HG03108 (cell line): ENCODE measurements at regions not wholly inside any gene's neighbourhood (a gene's known extent, or its start where the extent isn't known, plus 50 kb on each side); places are given as distances from the start of the nearest gene placed in this dataset.
"Not testable (repeated sequence)": the region's sequence is repeated elsewhere in the genome, so short reads cannot be mapped to it uniquely, and the experiment has no call there.

Experiments used
- ATAC-seq: cut with Tn5 transposase; IDR thresholded peaks from one replicate; pipeline ENCODE4 v1.9.1; 2021; ENCODE audit warnings: moderate library complexity; ENCODE audit not compliant: unreplicated experiment

DNA sequence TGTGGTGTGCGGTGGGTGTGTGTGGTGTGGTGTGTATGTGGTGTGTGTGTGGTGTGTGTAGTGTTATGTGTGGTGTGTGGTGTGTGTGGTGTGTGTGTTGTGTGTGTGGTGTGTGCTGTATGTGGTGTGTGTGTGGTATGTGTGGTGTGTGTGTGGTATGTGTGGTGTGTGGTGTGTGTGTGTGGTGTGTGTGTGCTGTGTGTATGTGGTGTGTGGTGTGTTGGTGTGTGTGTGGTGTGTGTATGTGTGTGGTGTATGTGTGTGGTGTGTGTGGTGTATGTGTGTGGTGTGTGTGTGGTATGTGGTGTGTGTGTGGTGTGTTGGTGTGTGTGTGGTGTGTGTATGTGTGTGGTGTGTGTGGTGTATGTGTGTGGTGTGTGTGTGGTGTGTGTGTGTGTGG, 144.3 kb downstream of the HSD17B3 start:
- no peak for ATAC-seq

DNA sequence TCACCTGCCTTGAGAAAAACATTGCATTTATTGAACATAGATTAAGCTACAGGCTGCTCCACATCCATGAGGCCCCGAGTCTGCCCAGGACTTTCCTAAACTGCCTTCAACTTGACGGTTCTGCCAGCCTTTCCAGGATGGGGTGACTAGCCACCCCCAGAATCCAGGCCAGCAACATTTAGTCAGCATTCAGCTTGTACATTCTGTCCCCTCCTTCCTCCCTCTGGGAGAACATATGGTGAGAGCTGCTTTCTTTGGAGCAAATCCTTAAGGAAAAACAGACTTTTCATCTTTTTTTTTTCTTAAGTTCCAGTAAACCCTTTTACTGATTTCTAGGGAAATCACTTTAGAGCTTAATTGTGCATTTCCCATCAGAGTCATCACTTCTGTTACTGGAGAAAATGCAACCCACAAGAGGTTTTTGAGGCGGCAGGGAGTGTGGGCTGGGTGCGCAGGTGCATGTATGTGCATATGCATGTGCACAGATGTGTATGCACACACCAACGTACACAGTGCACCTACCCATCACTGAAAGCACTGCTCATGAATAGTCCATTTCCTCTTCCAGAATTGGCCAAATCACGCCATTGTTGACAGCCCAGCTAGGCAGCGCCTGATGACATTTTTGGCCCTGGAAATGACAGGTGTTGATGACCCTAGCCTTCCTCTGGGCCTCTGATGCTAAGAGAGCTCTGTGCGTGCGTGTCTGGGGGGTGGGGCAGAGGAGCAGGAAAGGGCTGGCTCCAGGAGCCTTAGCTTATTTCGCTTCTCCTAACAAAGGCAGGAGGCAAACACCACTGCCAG, 145.6 kb downstream of the HSD17B3 start:
- ATAC-seq = no peak

DNA sequence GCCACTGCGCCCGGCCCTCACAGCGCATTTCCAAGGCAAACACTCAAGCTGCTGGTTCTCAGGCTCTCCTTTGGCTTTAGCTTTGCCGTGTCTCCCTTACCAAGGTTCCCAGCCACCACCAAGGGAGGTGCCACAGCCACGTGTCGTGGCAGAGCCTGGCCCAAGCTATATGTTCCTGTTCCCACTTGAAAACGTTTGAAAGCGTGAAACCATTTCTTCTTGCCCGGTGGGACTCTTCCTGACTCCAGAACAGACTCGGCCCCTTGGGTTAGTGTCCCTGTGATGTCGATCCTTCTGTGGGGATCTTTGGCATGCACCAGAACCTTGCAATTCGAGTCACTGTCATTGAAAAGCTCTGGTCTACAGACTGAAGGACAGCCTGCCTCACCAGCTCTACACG, 147.9 kb downstream of the HSD17B3 start:
- ATAC-seq = no peak

DNA sequence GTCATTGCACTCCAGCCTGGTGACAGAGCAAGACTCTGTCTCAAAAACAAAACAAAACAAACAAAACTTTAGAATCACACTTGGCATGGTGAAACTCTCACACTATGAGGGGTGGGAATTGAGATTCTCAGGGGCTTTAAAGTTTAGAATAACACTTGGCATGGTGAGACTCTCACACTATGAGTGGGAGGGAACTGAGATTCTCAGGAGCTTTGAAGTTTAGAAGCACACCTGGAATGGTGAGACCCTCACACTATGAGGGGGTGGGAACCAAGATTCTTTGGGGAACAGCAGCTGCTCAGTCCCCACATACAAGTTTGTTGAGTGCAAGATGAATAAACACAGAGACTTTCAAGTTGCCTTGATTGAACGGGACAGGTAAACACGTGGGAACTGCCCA, 149.4 kb downstream of the HSD17B3 start:
- no peak for ATAC-seq

GRCh38 chr9:96150324-96151227, 151.4 kb downstream of the HSD17B3 start:
- peak; percentile 86 for ATAC-seq

- ATAC-seq = peak; percentile 35
Observed at GRCh38 chr9:96149533-96150280, 152.3 kb downstream of the HSD17B3 start.

DNA sequence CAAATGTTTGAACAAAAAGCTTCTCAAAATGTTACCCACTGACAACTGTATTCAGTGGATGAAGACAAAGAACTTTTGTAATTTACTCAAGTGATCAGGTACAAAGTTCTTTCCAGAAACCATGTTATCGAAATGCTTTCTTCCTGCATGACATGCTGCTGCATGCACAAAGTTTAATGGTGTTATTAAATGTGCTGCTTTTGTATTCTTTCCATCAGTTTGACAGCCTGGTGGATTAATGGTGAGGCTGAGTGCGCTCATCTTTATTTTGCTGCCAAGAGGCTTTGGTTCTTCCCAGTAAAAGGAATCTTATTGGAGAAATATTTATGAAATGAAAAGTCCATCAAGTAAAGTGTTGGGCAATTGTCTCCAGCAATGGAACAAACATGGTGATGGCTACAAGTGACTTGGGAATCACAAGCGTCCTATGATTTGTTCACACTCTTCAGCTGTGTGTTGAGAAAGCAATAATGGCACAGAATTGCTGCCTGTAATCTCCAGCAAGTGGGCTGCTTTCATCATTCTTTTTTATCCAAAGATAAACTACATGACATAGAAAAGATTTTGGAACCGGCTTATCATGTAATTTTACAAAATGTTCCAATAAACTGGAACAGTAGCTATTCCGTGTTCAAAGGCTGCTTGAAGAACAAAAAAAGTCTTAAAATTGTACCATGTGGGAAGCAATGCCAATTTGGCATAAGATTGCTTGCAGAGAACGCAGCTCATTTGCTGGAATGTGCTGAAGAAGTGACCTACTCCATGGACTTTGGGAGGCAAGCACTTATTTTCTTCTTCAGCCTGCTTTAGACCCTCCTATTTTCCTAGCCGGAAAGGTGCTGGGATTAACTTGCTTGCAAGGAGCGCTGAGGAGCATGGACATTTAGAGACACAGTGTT, 153.1 kb downstream of the HSD17B3 start:
- ATAC-seq = no peak

DNA sequence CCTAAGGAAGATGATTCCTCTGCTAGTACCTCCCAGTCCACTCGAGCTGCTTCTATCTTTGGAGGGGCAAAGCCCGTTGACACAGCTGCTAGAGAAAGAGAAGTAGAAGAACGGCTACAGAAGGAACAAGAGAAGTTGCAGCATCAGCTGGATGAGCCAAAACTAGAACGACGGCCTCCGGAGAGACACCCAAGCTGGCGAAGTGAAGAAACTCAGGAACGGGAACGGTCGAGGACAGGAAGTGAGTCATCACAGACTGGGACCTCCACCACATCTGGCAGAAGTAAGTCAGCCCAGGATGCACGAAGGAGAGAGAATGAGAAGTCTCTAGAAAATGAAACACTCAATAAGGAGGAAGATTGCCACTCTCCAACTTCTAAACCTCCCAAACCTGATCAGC, 154.9 kb downstream of the HSD17B3 start:
- not testable (repeated sequence) for ATAC-seq

- no peak for ATAC-seq
Observed at GRCh38 chr9:96141666-96142065, 160.3 kb downstream of the HSD17B3 start.

- ATAC-seq = no peak
Observed at GRCh38 chr9:96141128-96141474, 160.9 kb downstream of the HSD17B3 start.

DNA sequence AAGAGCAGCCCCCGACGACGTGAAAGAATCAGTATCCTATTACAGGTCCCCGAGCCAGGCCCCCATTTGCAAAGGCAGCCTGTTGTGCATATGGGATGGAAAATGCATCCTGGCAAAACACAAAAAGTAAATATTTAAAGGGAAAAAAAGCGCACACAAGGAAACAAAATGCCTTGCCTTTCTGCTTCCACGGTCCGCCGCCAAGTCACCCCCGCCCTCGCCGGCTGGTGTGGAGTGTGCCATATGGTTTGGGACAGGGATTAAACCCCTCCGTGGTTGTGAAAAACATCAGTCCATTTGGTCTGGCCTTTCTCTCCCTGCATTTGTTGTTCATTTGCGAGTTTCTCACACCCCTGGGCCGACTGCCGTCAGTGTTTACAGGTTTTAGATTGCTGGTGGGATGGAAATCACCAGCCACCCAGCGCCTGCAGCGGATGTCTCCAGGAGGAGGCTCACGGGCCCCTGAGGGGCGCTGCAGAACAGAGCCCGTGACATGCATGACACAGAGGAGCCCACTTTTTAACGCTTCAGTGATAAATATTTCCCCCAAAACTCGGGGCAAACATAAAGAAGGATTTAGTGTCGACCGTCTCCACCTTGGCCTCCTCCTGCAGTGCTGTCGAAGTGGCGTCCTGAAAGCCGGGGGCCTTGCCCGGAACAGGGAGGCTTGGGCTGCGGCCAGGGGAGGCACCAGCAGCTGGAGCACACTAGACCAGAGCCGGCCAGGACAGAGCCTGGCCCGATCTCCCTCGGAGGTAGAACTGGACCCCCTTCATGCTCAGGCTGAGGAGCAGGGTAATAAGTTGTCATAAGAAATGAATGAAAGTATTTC, 161.5 kb downstream of the HSD17B3 start:
- ATAC-seq = no peak

GRCh38 chr9:96139592-96140295, 162.2 kb downstream of the HSD17B3 start:
- ATAC-seq = no peak

DNA sequence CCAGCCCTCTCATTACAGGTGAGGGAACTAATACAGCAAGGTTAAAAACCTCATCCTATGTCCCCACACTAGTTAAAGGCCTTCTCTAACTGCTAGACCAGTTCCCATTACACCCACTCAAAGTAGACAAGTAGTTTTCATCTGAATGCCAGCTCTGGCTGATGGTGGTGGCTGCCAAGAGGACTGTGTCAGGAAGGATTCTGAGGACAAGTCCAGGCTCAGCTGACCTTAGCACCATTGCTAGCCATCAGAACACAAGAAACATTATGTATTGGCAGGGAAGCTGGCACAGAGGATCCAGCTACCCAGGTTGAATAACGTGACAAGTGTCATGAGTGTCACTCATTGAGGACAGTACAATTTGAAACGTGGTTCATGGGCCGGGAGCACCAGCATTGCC, 163.4 kb downstream of the HSD17B3 start:
- no peak for ATAC-seq

GRCh38 chr9:96137671-96138429, 164.1 kb downstream of the HSD17B3 start:
- peak; percentile 19 for ATAC-seq

DNA sequence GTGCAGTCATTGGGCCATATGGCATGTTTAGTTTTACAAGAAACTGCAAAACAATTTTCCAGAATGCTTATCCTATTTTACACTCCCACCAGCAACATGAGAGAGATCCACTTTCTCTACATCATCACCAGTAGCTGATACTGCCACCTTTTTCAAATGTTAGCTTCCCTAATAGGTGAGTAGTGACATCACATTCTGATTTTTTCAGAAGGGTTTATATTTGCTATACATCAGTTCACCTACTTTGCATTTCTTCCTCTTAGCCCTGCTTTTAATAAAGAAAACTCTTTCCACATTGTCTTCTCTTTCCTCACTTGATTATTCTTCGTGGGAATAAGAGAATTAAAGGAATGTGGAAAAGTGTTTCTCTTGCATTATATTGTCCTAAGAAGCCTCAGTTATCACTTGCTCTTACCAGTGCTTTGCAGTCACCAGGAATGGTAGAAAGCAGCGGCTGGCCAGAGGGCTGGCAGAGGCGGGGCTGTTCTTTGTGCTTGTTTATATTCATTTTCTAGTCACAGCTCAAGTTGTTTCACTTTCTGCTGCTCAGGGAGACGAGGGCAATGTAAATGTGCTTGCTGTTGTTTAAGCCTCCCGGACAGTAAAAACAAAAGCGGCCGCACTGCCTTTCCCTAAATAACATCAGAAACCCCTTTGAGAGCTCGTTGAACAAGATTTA, 164.8 kb downstream of the HSD17B3 start:
- peak; percentile 96 for ATAC-seq

GRCh38 chr9:96135753-96136290, 166.2 kb downstream of the HSD17B3 start:
- ATAC-seq = no peak

- no peak for ATAC-seq
Observed at GRCh38 chr9:96135076-96135752, 166.8 kb downstream of the HSD17B3 start.
